Activated CD4-positive, alpha-beta T cell treated with anti-CD3 and anti-CD28 coated beads, Interleukin-10, Interleukin-2, amounts not matched to agents 100 ng/mL and 50 ng/mL, durations not matched to agents 16 hours and 8 hours (primary cell): ENCODE measurements at regions not wholly inside any gene's neighbourhood (a gene's known extent, or its start where the extent isn't known, plus 50 kb on each side); places are given as distances from the start of the nearest gene placed in this dataset.
"Not testable (repeated sequence)": the region's sequence is repeated elsewhere in the genome, so short reads cannot be mapped to it uniquely, and the experiment has no call there.

Experiments used
- DNase-seq: peaks from one replicate; pipeline ENCODE4 v3.0.0-alpha.2; 2020

DNA sequence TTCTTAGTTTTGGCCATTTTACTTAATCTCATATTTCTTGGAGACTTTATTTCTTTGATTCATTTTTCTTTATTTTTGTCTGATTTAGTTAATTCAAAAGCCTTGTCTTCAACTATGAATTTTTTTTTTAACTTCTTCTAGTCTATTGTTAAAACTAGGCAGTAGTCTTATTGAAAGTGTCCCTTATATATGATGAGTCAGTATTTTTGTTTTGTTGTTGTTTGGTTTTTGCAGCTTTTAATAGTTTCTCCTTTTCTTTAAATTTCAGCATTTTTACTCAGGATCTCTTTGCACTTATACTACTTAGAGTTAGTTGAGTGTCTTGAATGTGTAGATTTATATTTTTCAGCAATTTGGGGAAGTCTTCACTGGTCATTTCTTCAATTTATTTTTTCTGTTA is 758.5 kb upstream of the CDH8 start:
- no peak for DNase-seq

DNA sequence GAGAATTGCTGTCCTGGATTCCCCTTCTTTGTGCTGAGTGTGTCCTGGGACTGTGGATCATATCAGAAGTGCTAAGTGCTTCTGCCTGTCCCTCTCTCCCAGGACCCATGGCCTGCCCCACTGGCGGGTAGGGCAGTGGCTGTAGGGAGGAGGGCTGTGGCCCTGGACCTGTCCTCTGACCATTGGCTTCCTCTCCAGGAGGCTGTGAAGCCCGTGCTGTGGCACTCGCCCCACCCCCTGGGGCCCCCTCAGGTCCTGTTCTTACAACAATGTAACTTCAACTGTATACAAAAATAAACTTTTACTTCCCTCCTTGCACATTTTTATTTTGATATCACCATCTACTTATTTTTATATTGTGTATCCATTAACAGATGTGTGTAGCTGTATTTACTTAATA is 743.8 kb upstream of the CDH8 start:
- DNase-seq, result not testable (repeated sequence)

DNA sequence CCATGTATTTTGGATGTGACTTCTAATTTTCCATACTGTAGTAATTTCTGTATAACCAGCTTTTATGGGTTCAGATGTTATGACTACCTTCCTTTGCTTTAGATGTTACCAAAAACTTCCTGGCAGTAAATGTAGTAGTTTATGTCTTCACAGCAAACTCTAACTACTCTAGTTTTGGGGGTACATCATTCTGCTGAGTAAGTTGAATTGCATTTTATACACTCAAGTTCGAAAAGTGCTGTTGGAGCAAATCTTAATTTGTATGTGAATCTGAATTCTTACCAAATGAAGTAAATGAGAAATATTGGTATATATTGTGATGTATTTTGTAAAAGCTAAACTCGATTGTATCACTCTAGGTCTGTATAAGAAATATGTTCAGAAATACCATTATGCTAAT is 728.3 kb upstream of the CDH8 start:
- DNase-seq, result no peak

DNA sequence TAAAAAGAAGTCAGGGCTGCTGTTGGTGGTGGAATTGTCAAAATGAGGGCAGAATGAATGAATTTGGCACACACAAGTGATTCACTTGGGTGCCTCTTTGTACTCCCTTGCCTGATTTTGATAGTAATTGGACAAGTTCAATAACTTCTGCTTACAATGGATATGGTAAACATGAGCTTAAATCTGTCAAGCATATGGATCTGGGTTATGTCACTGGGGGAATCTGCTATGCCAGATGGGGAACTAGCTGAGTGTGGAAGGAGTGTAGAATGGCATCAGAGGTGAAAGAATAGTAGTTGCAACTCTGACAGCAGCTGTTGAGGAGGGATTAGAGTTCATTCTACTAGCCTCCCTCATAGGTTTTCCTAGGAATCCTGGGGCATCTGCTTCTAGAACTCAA is 724.2 kb upstream of the CDH8 start:
- DNase-seq, result no peak

DNA sequence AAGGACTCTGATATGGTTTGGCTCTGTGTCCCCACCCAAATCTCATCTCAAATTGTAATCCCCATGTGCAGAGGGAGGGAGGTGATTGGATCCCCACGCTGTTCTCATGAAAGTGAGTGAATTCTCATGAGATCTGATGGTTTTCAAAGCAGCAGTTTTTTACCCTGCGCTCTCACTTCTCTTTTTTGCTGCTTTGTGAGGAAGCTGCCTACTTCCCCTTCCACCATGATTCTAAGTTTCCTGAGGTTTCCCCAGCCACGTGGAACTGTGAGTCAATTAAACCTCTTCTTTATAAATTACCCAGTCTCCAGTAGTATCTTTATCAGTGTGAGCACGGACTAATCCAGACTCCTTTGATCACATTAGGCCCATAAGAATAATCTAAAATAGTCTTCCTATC is 719.7 kb upstream of the CDH8 start:
- DNase-seq, result no peak

DNA sequence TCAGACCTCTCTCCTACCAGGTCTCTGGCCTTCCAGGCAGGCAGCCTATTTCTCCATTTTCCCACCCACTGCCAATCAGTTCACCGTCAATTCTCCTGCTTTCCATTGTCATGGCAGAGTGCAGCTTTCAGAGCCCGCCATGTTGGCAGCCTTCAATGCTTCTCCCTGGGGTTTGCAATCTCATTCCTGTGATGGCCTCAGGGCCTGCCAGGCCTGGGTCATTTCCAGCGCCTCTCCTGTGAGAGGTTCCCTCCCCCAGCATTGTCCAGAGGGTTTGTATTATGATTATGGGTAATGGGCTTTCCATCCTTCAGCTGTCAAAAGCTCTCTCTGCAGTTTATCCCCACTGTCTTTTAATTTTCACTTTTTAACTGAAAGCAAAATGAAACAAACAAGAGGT is 716.6 kb upstream of the CDH8 start:
- DNase-seq, result no peak

DNA sequence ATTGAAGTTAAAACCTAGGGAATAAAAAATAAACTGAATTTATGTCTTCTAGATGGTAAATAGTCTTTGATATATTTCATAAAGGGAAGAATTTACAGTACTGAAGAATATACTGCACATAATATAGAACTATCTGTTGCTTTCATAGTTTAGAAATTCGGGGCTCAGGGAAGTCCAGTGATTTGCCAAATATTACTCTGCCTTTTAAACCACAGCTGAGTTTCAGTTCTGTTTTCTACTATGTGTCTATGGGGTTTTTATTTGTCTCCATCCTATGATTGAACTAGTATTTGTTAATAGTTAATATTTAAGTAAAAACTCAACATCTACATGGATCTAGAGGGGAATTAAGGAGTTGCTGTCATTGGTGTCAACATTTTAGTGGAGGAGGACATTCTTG is 715.0 kb upstream of the CDH8 start:
- DNase-seq, result no peak

DNA sequence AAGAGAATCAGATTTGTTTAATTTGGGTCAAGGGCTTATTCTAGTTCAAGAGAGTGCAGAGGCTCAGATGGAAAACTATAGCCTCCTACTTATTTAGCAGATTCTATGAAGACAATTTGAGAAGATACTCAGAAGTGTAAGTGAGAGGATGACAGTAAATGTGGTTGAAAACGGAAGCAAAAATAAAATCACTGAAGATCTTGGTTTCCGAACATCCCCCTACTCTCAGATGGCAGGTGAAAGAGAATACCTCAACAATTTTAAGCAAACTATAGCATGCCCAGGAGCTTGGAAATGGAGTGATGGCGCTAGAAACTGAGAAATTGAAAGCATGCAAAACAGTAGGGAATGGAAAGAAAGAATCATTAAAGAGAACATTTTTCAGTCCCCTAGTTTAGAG is 705.5 kb upstream of the CDH8 start:
- DNase-seq, result no peak

DNA sequence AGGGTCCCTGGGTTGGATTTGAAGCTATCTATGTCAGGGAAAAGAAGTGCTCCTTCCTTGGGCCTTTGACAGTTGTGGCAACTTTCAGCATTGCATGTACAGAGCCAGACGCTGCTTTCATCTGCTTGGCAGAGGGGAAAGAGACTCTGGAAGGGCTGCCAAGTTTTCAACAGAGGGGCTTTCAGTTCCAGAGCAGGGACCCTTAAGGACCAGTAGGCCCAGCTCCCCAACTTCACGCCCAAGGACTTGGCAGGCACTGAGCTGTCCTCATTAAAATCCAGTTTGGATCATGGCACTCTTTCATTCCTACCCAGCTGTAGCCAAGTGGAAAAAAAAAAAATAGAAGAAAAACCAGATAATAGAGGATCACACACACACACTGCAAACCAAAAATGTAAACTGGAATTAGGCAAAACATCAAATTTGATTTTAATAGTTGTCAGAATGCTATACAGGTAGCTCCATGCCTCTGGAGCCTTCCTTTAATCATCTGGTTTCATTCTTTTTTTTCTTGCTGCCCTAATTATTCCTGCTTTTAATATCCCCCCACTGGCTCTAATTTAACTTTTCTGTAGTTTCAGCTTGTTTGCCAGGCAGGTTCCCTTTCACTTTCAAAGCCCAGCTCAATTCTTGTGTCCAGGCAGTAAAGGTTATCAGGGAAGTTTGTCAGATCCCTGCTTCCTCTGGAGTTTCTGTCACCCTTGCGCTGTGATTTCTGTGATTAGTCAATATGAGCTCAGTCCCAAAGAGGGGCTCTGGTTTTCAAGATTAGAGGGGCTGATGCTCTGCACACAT is 702.6 kb upstream of the CDH8 start:
- DNase-seq, result no peak

DNA sequence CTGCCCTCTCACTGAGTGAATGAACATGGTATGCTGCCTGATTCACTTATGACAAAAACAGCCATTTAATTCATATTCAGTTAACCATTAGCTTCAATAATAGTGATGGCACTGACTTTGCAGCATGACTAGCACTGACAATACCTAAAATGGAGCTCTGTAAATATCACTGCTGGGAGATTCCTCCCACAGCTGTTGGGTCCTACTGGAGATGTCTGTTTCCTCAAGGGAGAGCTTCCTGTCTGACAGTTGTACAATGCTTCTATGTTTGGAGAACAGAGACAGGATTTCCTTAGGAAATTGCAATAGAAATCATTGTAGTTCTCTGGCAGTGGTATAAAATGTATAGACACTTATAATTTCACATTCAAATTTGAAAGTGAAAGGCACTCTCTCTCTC is 695.9 kb upstream of the CDH8 start:
- DNase-seq, result no peak

DNA sequence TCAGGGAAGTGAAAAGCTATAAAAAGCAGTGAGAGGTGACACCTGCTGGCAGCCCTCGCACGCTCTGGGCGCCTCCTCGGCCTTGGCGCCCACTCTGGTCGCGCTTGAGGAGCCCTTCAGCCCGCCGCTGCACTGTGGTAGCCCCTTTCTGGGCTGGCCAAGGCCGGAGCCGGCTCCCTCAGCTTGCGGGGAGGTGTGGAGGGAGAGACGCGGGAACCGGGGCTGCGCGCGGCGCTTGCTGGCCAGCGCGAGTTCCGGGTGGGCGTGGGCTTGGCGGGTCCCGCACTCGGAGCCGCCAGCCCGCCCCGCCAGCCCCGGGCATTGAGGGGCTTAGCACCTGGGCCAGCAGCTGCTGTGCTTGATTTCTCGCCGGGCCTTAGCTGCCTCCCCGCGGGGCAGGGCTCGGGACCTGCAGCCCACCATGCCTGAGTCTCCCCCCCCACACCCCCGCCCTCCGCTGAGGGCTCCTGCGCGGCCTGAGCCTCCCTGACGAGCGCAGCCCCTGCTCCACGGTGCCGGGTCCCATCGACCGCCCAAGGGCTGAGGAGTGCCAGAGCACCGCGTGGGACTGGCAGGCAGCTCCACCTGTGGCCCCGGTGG is 688.5 kb upstream of the CDH8 start:
- not testable (repeated sequence) for DNase-seq

DNA sequence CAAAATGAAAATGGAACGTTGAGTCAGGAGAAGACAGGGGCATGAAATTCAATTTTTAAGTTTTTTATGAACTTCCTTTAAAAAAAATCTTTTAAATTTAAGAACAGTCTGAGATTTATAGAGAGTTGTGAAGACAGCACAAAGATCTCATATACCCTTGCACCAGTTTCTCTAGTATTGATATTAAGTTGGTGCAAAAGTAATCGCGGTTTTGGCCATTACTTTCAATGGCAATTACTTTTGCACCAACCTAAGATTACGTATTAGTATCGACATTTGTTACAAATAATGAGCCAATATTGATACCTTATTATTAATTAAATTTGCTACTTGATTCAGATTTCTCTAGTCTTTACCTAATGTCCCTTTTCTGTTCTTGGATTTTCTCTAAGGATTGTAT is 684.4 kb upstream of the CDH8 start:
- DNase-seq, result no peak

DNA sequence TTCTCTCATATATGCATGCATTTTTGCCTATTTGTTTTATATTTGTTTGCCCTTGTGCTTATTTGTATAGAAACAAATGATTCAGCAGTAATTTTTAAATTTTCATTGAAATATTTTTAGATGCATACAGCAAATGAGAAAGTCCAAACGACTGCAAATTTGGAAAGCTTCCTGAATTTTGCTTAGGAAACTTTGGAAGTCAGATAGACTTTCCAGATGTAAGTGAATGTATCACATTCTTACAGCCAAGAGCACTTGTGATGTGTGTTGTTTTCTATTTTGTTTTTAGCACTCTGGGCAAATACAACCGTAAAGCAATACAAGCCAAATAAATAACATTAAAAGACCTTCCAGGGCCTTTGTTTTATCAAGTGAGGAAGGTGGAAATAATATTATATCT is 680.8 kb upstream of the CDH8 start:
- no peak for DNase-seq

DNA sequence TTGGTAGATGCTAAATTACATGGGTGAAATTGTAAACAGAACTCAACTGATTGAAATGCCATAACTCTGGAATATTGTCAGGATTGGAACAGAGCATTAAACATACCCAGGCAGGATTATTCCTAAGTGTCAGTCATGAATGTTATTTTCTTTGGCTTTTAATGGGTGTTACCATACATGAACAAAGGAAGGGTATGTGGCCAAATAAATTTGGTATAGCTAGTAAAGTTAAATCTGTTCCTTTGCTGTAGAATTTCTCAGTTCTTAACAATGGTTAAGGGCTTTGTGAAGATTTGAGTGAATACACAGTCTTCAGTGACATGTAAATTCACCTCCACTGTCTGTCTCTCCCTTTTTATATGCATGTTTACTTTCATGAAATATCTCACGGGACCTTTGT is 679.5 kb upstream of the CDH8 start:
- no peak for DNase-seq

DNA sequence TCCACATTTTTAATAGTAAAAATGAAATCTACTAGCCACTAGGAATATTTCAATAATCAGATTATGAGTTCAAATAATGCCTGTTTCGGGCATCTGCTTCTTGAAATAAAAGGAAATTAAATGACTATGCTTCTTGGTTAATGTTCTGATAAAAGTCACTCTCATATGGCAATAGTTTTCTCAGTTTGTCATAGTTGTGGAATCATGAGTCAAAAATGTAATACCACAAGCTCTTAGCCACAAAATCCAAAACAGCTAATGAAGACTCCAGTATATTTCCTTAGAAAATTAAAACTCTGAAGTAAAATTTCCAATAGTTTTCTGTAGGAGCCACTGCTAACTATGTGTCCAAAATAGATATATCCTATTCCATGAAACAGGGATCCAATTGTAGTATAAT is 676.3 kb upstream of the CDH8 start:
- DNase-seq, result no peak

DNA sequence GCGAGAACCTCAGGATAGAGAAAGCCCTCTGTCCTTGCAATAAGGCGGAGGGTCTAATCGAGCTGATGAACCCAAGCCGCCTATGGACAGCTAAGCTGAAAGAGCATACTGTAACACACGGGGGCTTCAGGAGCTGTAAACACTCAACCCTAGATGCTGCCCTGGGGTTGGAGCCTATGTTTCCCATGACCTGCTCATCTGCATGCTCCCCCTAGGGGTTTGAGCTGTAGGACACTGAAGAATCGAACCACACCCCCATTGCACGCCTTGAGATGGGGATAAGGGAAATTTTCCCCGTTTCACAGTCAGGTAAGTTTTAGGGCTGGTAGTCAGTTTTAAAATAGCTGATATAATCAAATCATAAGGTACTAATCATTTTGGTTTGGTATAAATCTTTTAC is 675.6 kb upstream of the CDH8 start:
- DNase-seq, result no peak

DNA sequence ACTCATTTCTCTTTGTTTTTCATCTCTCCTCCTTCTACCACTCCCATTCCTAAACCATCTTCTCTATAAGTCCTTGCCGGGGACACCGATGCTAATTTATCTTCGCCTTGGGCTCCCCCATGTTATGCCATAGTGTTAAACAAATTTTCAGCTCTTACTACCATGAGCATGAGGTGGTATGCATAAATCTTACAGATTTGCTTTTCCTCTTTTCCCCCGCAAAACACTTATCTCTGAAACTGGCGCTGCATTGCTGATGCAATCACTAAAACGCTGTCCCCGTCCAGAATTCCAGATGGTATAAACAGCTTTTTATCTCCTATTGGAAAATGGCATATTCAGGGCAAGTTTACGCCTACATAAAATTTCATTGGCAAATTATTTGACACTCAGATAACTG is 673.6 kb upstream of the CDH8 start:
- DNase-seq, result no peak

DNA sequence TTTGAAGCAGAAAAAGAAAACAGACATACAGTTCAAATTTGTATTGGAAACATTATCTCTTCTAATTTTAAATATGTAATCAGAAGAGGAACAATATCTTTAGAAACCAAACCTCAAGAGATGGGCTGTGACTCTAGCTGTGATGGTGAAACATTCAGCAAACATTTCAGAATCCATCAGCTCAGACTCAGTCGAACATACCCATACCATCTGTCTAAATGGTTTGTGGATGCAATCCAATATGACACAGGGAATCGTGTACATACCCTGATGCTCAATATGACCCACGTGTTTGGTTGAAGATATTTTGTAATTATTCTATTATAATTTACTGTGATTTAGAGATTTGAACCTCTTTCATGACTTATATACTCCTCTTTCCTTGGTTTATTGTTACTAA is 665.2 kb upstream of the CDH8 start:
- no peak for DNase-seq

DNA sequence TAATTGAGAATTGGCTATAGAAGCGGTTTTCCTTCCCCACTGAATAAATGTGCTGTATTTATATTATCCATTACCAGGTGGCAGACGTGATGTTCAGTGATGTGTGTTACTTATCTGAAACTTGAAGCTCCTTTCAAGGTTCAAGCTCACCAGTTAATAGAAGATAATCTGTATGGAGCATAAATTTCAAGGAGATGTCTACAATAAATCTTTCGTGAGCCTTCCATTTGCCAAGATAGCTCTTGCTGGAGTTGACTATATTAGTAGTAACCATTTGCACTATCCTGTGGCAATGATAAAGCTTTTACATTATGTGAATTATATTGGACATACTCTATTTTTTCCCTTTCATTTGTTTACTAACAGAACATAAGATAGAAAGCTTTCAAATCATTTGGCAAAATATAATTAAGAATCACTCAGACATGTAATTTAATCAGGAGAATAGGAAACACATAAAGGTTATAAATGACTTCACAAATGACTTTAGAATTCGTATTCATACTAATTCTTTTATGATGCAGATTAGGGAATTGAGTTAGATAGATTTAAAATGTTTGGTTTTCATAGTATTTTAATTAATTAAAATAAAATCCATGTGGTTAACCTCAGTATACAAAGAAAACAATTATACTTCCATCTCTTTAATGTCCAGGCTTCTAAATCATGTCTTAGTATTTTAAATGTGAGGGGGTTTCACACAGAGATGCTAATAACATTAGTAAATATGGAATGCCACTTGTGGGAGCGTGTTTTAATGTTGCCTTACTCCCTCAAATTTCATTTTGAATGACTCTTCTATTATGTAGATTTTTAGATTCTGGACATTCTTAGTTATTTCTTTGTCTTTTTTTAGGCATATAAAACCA is 664.4 kb upstream of the CDH8 start:
- DNase-seq, result no peak

DNA sequence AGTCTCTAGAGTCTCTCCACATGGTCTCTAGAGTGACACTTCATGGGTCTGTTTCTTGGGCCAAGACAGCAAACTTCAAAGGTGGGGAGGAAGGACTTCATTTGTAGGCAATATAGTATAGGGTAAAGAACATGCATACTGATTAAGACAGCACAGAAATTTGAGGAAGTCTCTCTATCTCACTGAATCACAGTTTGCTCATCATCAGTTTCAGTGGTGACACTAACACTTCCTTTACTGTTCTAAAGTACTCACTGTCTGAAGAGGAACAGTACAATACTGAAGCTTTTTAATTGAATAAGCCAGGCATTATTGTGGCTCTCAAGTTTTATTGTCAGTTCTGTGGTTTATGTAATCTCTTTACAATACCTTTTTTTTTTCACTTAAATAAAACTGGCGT is 656.4 kb upstream of the CDH8 start:
- no peak for DNase-seq

DNA sequence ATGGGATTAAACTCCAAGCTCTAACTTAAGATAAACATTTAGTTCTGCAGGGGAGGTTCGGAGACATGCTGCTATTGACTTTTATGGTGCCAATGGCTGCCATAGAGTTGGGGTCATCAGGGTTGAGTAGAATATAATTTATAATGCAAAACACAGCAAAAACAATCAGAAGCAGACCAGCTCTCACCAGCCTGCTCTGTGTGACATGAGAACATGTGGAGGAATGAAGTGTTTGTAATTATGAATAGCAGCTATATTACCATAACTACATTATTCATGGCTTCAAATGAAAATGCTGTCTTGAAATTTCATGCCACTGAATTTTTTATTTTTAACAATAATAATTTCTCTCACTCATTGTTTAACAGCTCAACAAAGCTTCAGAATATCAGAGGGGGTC is 645.6 kb upstream of the CDH8 start:
- DNase-seq, result no peak

DNA sequence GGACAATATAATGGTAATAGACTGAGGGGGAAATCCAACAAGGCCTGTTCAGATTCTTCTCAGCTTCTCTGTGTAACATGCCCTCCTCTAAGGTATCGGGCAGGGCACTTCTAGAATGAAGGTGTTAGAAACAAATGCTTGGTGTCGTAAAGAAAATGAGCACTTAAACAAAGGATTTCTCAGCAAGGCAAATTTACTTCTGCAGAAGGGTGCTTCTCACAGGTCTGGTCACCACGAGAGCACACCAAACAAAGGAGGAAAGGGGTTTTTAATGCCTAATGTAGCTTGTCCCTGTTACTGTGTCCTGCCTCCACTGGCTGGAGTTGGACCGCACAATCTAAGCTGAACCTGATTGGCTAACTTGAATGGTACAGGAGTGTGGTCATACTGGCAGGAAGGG is 642.6 kb upstream of the CDH8 start:
- no peak for DNase-seq

DNA sequence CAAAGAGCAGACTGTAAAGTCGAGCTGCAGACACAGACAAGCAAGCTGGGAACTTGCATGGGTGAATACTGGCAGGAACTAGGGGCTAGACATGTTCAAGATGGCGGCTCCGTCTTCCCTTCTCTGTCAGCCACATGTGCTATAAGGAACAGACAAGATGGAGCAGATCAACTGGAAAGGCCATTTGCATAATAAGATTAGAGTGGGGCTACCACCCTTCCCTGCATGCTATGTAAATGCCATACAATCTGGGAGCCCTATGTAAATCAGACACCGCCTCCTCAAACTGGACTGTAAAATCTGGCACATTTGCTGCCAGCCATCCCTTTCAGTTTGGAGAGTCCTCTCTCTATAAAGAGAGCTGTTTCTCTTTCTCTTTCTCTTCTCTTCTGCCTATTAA is 640.1 kb upstream of the CDH8 start:
- no peak for DNase-seq

DNA sequence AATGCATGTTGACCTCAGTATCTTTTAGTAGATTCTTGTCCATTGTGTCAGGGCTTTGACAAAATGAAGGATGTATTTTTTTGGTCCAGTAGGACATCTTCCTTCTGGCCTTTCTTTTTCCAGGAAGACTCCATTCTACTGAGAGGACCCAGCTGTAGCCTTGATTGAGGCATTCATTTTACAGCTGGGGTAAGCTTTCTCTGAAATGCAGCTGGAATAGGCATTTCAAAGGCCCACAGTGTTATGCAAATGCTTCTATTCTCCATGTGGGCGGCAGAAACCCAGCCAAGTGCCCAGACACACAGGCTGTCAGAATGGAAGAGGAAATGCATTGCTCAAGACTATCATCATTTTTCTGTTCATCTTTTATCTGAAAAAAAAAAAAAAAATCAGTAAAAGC is 629.0 kb upstream of the CDH8 start:
- no peak for DNase-seq
